K562 (cell line): ENCODE measurements at regions not wholly inside any gene's neighbourhood (a gene's known extent, or its start where the extent isn't known, plus 50 kb on each side); places are given as distances from the start of the nearest gene placed in this dataset.
A peak's percentile ranks its signal among the peaks of the same experiment; 100 is the strongest.

Experiments
- ATAC-seq: fragments of 200-7000 bp; cut with Tn5 transposase; 3 replicates; pipeline ENCODE4 v1.9.1; 2020; ENCODE audit warnings: moderate library complexity
- BruUV-seq: library from RNA; stranded (reverse); fragments of 400-500 nt; replicated peaks from 2 replicates; lab custom pipeline; 2021; lab: Mats Ljungman, UMichigan
- CTCF ChIA-PET: fragments of 300-600 bp; formaldehyde crosslinking; extraction: SDS; loops from one replicate; lab custom pipeline; 2021; ENCODE audit warnings: low intra/inter-chr PET ratio; lab: Yijun Ruan, JAX
- POLR2A ChIA-PET: fragments of 300-600, 350-650 bp; sonication (Branson Sonifier 250); formaldehyde crosslinking; extraction: SDS; loops from one replicate; lab custom pipeline; 2021; ENCODE audit warnings: antibody characterized with exemption, inconsistent platforms; lab: Yijun Ruan, JAX
- DNase-seq, 4 experiments: peaks; one replicate each; pipeline versions ENCODE4 v3.0.0 to v3.0.0-alpha.2; 2011 to 2018; ENCODE audit warnings: low spot score in 3 of 4, mixed read lengths in 3 of 4; ENCODE audit errors: extremely low read depth in 1 of 4
- FAIRE-seq: peaks from 2 replicates; lab custom pipeline; 2011; peaks lifted over from hg19 to GRCh38; lab: Jason Lieb, UNC
- H2AFZ ChIP-seq: 2 replicates; pipeline ENCODE4 v1.6.0; 2011; ENCODE audit warnings: low read depth, low read length, control low read depth, inconsistent platforms
- H3K27ac ChIP-seq: fragments of 200-600 bp; 3 replicates; pipeline ENCODE4 v1.8.0; 2011; ENCODE audit warnings: low read depth, mild to moderate bottlenecking, control low read depth, inconsistent platforms, low read length, moderate library complexity, mixed read lengths; ENCODE audit errors: extremely low read depth
- H3K27me3 ChIP-seq, 2 experiments: fragments of 300-600 bp in 1 of 2; 2 replicates in 1 of 2; 3 replicates in 1 of 2; pipeline versions ENCODE4 v1.6.0 to v1.8.0; 2011; ENCODE audit warnings: inconsistent platforms in 2 of 2, low read length in 2 of 2, mild to moderate bottlenecking in 1 of 2, mixed read lengths in 1 of 2, moderate library complexity in 1 of 2; ENCODE audit not compliant: control insufficient read depth in 2 of 2, insufficient read depth in 2 of 2
- H3K36me3 ChIP-seq: fragments of 300-600 bp; 3 replicates; pipeline ENCODE4 v1.8.0; 2011; ENCODE audit warnings: mild to moderate bottlenecking, low read length, inconsistent platforms; ENCODE audit not compliant: control insufficient read depth, insufficient read depth
- H3K4me1 ChIP-seq, 2 experiments: fragments of 200-600 bp in 1 of 2; replicated peaks in 1 of 2; 2 replicates in 1 of 2; 3 replicates in 1 of 2; pipeline versions ENCODE4 v1.5.1 to v1.8.0; 2011; ENCODE audit warnings: inconsistent platforms in 2 of 2, low read length in 2 of 2, mild to moderate bottlenecking in 1 of 2, mixed read lengths in 1 of 2, moderate library complexity in 1 of 2; ENCODE audit not compliant: control insufficient read depth in 2 of 2, insufficient read depth in 2 of 2
- H3K4me2 ChIP-seq: 2 replicates; pipeline ENCODE4 v1.6.1; 2011; ENCODE audit warnings: low read length, control low read depth, inconsistent platforms, mixed read lengths; ENCODE audit not compliant: insufficient read depth
- H3K4me3 ChIP-seq: fragments of 200-600 bp; sonication (generic), shearing (Covaris generic); 2 replicates; pipeline ENCODE4 v1.5.1; 2016; ENCODE audit warnings: control low read depth, inconsistent platforms
- H3K79me2 ChIP-seq: fragments of 200-600 bp; 3 replicates; pipeline ENCODE4 v1.8.0; 2011; ENCODE audit warnings: low read length, inconsistent platforms; ENCODE audit not compliant: control insufficient read depth, insufficient read depth
- H3K9ac ChIP-seq, 2 experiments: 2 replicates each; pipeline versions ENCODE4 v1.6.0 to v1.6.1; 2011; ENCODE audit warnings: low read depth in 2 of 2, low read length in 2 of 2, control low read depth in 1 of 2, inconsistent platforms in 1 of 2, mild to moderate bottlenecking in 1 of 2, mixed read lengths in 1 of 2; ENCODE audit not compliant: insufficient read depth in 1 of 2
- H3K9me1 ChIP-seq: one replicate; pipeline ENCODE4 v1.6.0; 2011; ENCODE audit warnings: inconsistent platforms, mild to moderate bottlenecking, low read length, moderate library complexity; ENCODE audit not compliant: control insufficient read depth, insufficient read depth
- H3K9me3 ChIP-seq: replicated peaks from 2 replicates; pipeline ENCODE4 v1.5.1; 2011; ENCODE audit warnings: low read depth, low read length, inconsistent platforms; ENCODE audit not compliant: control insufficient read depth, insufficient read depth
- H4K20me1 ChIP-seq: replicated peaks from 2 replicates; pipeline ENCODE4 v1.6.1; 2011; ENCODE audit warnings: low read length, inconsistent platforms, mixed read lengths; ENCODE audit not compliant: control insufficient read depth, insufficient read depth
- CTCF ChIP-seq, 3 experiments: IDR thresholded peaks in 2 of 3; conservative IDR thresholded peaks in 1 of 3; 2 replicates each; pipeline ENCODE4 v1.5.1; 2011 to 2012; ENCODE audit warnings: low read length in 3 of 3, mild to moderate bottlenecking in 3 of 3, control low read depth in 2 of 3, improper control_type of control experiment in 1 of 3, inconsistent platforms in 1 of 3, low read depth in 1 of 3, mixed read lengths in 1 of 3, moderate library complexity in 1 of 3; ENCODE audit not compliant: insufficient read depth in 2 of 3
- MYC ChIP-seq, 2 experiments: fragments of 250-450 bp in 1 of 2; sonication (Bioruptor Pico) in 1 of 2; IDR thresholded peaks; 2 replicates each; pipeline versions ENCODE4 v1.5.1 to v1.6.1; 2012 to 2021; ENCODE audit warnings: low read depth in 2 of 2, borderline replicate concordance in 1 of 2, improper control_type of control experiment in 1 of 2, low read length in 1 of 2, mild to moderate bottlenecking in 1 of 2, moderate library complexity in 1 of 2
- WGBS: fragments of 100-300 bp; shearing (Covaris generic); methylation state at CpG from one replicate; pipeline ENCODE4 v1.1.6; 2016; ENCODE audit warnings: low coverage, mixed read lengths; ENCODE audit not compliant: insufficient coverage; ENCODE audit errors: missing lambda C conversion rate; 5-methylcytosine and 5-hydroxymethylcytosine counted together
- in situ Hi-C: fragments of 300-500 bp; cut with MboI; formaldehyde crosslinking; loops from 4 replicates; pipeline ENCODE4 v1.15.0; 2018; ENCODE audit warnings: inconsistent platforms, mixed read lengths
- intact Hi-C: fragments of 100-400 bp; cut with micrococcal nuclease; formaldehyde crosslinking; loops from 2 replicates; pipeline ENCODE4 v1.14.2; 2022

GRCh38 chr1:162939035-162939434 is 78.1 kb upstream of the CCDC190 start:
- 0 out of 3 replicates have a peak, but pooled peaks have one; percentile 37 for ATAC-seq
- H3K9ac ChIP-seq: no peak overlapping the region
- POLR2A ChIA-PET: interaction anchor here (0.8 kb wide), 1 partner anchor 24 kb away, joined by 3 read pairs; no protein-coding TSS in a partner anchor
- peak in 2 of 3 experiments; percentile 30 to 34; a peak in 2 of 6 replicates for TF ChIP-seq CTCF (IDR thresholded peaks at IDR 0.05 in 2 of 3, conservative IDR thresholded peaks at IDR 0.05 in 1 of 3; ENCODE audit: insufficient read depth in 2 of 3, low read depth in 1 of 3, low read length in 3 of 3)
- TF ChIP-seq MYC (IDR thresholded peaks at IDR 0.05; ENCODE audit: low read depth, low read length): no peak
- no peak for TF ChIP-seq MYC (CRISPR knock-in tag; IDR thresholded peaks at IDR 0.05; ENCODE audit: borderline replicate concordance, low read depth)
- no peaks in the 10 kb centered on the region for H3K9me3 ChIP-seq
- no peaks in the 10 kb centered on the region for H3K36me3 ChIP-seq
- peak in 1 of 4 experiments; percentile 8 for DNase-seq
- FAIRE-seq: no peak
- H2AFZ ChIP-seq: no peak overlapping the region
- WGBS: under 1% methylated on average over 5 of the region's 5 CpGs
- BruUV-seq: no TSS peak
- H3K9me1 ChIP-seq: no peaks in the 10 kb centered on the region
- no peaks in the 10 kb centered on the region for H3K4me1 ChIP-seq
- no peak overlapping the region for H3K27ac ChIP-seq
- H3K4me2 ChIP-seq: no peak overlapping the region
- peaks cover 0 to 3% of the 10 kb centered on the region in 2 experiments; a peak in 1 of 5 replicates for H3K27me3 ChIP-seq
- H3K4me3 ChIP-seq: no peak overlapping the region
- CTCF ChIA-PET: no interaction called here
- intact Hi-C loops (no loop called here), in situ Hi-C loops (no loop called here)
- no peaks in the 10 kb centered on the region for H4K20me1 ChIP-seq
- H3K79me2 ChIP-seq: no peaks in the 10 kb centered on the region
